ENCODE measurements at regions not wholly inside any gene's neighbourhood (a gene's known extent, or its start where the extent isn't known, plus 50 kb on each side); places are given as distances from the start of the nearest gene placed in this dataset.

DNA sequence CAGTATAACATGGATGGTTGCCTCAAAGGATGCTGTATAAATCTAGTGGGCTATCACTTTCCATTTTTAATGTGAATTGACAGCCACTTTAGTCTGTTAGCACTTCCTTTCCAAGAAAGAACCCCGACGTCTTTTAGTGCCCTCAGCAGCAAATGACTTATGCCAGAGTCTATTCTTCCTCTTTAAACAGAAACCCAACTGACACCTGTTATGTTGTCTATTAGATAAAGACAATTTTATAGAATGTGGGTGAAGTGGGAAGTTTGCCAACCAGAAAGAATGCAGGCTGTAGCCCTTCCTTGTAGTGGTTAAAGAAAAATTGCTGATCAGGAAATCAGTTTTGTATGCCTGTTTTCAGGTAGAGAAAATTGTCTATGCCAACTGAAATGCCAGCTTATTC lies 344.9 kb downstream of the ZNF326 start:
- TF ChIP-seq, protein P1, sequence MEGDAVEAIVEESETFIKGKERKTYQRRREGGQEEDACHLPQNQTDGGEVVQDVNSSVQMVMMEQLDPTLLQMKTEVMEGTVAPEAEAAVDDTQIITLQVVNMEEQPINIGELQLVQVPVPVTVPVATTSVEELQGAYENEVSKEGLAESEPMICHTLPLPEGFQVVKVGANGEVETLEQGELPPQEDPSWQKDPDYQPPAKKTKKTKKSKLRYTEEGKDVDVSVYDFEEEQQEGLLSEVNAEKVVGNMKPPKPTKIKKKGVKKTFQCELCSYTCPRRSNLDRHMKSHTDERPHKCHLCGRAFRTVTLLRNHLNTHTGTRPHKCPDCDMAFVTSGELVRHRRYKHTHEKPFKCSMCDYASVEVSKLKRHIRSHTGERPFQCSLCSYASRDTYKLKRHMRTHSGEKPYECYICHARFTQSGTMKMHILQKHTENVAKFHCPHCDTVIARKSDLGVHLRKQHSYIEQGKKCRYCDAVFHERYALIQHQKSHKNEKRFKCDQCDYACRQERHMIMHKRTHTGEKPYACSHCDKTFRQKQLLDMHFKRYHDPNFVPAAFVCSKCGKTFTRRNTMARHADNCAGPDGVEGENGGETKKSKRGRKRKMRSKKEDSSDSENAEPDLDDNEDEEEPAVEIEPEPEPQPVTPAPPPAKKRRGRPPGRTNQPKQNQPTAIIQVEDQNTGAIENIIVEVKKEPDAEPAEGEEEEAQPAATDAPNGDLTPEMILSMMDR (IDR thresholded peaks at IDR 0.05; ENCODE audit: insufficient read depth, low read length, poor library complexity, severe bottlenecking) = no peak
- TF ChIP-seq EZH2phosphoT487 (conservative IDR thresholded peaks at IDR 0.05; ENCODE audit: low read length) = no peak

Data from SU-DHL-6 (cell line).